HG03280 (cell line): ENCODE measurements at regions not wholly inside any gene's neighbourhood (a gene's known extent, or its start where the extent isn't known, plus 50 kb on each side); places are given as distances from the start of the nearest gene placed in this dataset.

Source experiments
- ATAC-seq: cut with Tn5 transposase; IDR thresholded peaks from one replicate; pipeline ENCODE4 v1.9.1; 2021; ENCODE audit warnings: mild to moderate bottlenecking, moderate library complexity; ENCODE audit not compliant: unreplicated experiment

- ATAC-seq, result no peak
These were observed 233.9 kb upstream of the SNX7 start for GRCh38 chr1:98427664-98428063.

GRCh38 chr1:98426092-98426491, 235.4 kb upstream of the SNX7 start:
- ATAC-seq, result no peak

- no peak for ATAC-seq
These were observed 238.7 kb upstream of the SNX7 start for GRCh38 chr1:98422816-98423215.

GRCh38 chr1:98421085-98421435, 240.5 kb upstream of the SNX7 start:
- no peak for ATAC-seq

- ATAC-seq, result no peak
These were observed 241.0 kb upstream of the SNX7 start for GRCh38 chr1:98420376-98421084.

- ATAC-seq, result no peak
These were observed 243.7 kb upstream of the SNX7 start for GRCh38 chr1:98417820-98418219.

GRCh38 chr1:98410082-98410481, 251.4 kb upstream of the SNX7 start:
- ATAC-seq, result no peak

- ATAC-seq, result no peak
These were observed 255.0 kb upstream of the SNX7 start for GRCh38 chr1:98406352-98407088.

GRCh38 chr1:98405581-98406074, 255.9 kb upstream of the SNX7 start:
- peak; percentile 83 for ATAC-seq

- ATAC-seq, result no peak
These were observed 256.7 kb upstream of the SNX7 start for GRCh38 chr1:98404866-98405265.

- no peak for ATAC-seq
These were observed 257.5 kb upstream of the SNX7 start for GRCh38 chr1:98403963-98404480.

- ATAC-seq, result no peak
These were observed 258.7 kb upstream of the SNX7 start for GRCh38 chr1:98402860-98403259.

- ATAC-seq, result no peak
These were observed 261.1 kb upstream of the SNX7 start for GRCh38 chr1:98400446-98400845.

- no peak for ATAC-seq
These were observed 262.3 kb upstream of the SNX7 start for GRCh38 chr1:98399218-98399617.

- ATAC-seq, result no peak
These were observed 262.9 kb upstream of the SNX7 start for GRCh38 chr1:98398649-98399048.

GRCh38 chr1:98398092-98398491, 263.4 kb upstream of the SNX7 start:
- ATAC-seq, result no peak

GRCh38 chr1:98393719-98394118, 267.8 kb upstream of the SNX7 start:
- ATAC-seq, result no peak

- no peak for ATAC-seq
These were observed 270.3 kb upstream of the SNX7 start for GRCh38 chr1:98391175-98391574.

GRCh38 chr1:98389809-98390208, 271.7 kb upstream of the SNX7 start:
- ATAC-seq, result no peak

- ATAC-seq, result peak; percentile 60
These were observed 273.1 kb upstream of the SNX7 start for GRCh38 chr1:98388441-98388840.

GRCh38 chr1:98387701-98388100, 273.8 kb upstream of the SNX7 start:
- no peak for ATAC-seq
